H1 (cell line): ENCODE measurements at regions not wholly inside any gene's neighbourhood (a gene's known extent, or its start where the extent isn't known, plus 50 kb on each side); places are given as distances from the start of the nearest gene placed in this dataset.

Experiments used
- CHD2 ChIP-seq: IDR thresholded peaks from 2 replicates; pipeline ENCODE4 v1.6.1; 2012; ENCODE audit warnings: low read length, improper control_type of control experiment
- CHD7 ChIP-seq: fragments of 300-600 bp; sonication (generic); IDR thresholded peaks from 2 replicates; pipeline ENCODE4 v1.7.1; 2012; ENCODE audit warnings: low read length, moderate library complexity, mild to moderate bottlenecking, inconsistent platforms; ENCODE audit not compliant: insufficient replicate concordance
- EGR1 ChIP-seq: IDR thresholded peaks from 2 replicates; pipeline ENCODE4 v1.6.1; 2011; ENCODE audit warnings: low read depth, low read length, borderline replicate concordance
- POU5F1 ChIP-seq: IDR thresholded peaks from 2 replicates; pipeline ENCODE4 v1.6.1; 2011; ENCODE audit warnings: low read depth, mild to moderate bottlenecking, low read length, moderate library complexity

GRCh38 chr10:85043207-85043606 lies 714.8 kb downstream of the CCSER2 start (continued):
- no peak for TF ChIP-seq CHD7
- no peak for TF ChIP-seq CHD2
- TF ChIP-seq EGR1: no peak
- TF ChIP-seq POU5F1: no peak
